Aorta (tissue), 5 donors: ENCODE measurements at regions not wholly inside any gene's neighbourhood (a gene's known extent, or its start where the extent isn't known, plus 50 kb on each side); places are given as distances from the start of the nearest gene placed in this dataset.

ENCODE experiments used
- ATAC-seq: fragments of 200-7000 bp; cut with Tn5 transposase; one replicate; pipeline ENCODE4 v1.9.1; 2022; ENCODE audit warnings: moderate library complexity; ENCODE audit not compliant: low FRiP score
- DNase-seq, 2 donors: peaks; one replicate each; pipeline ENCODE4 v3.0.0-alpha.2; 2020
- H3K27ac ChIP-seq, 2 donors: one replicate each; pipeline ENCODE4 v1.5.1; 2013; ENCODE audit warnings: low read length in 2 of 2, mild to moderate bottlenecking in 2 of 2, moderate library complexity in 2 of 2, control low read depth in 1 of 2, inconsistent platforms in 1 of 2, low read depth in 1 of 2
- H3K27me3 ChIP-seq, 2 donors: one replicate each; pipeline ENCODE4 v1.6.1; 2013; ENCODE audit warnings: control low read depth in 1 of 2, low read length in 1 of 2, mild to moderate bottlenecking in 1 of 2, moderate library complexity in 1 of 2; ENCODE audit not compliant: insufficient read depth in 2 of 2, control insufficient read depth in 1 of 2
- H3K36me3 ChIP-seq, 2 donors: one replicate each; pipeline ENCODE4 v1.6.1; 2013; ENCODE audit warnings: control low read depth in 1 of 2, low read length in 1 of 2, mild to moderate bottlenecking in 1 of 2; ENCODE audit not compliant: insufficient read depth in 2 of 2, control insufficient read depth in 1 of 2
- H3K4me1 ChIP-seq, 2 donors: one replicate each; pipeline ENCODE4 v1.6.1; 2013; ENCODE audit warnings: low read length in 2 of 2, control low read depth in 1 of 2, mild to moderate bottlenecking in 1 of 2, moderate library complexity in 1 of 2; ENCODE audit not compliant: insufficient read depth in 2 of 2, control insufficient read depth in 1 of 2
- H3K4me3 ChIP-seq, 2 donors: one replicate each; pipeline ENCODE4 v1.5.1; 2013; ENCODE audit warnings: low read length in 2 of 2, control low read depth in 1 of 2, mild to moderate bottlenecking in 1 of 2
- H3K9me3 ChIP-seq: one replicate; pipeline ENCODE4 v1.6.1; 2013; ENCODE audit warnings: mild to moderate bottlenecking, low read length; ENCODE audit not compliant: control insufficient read depth
- WGBS, 2 donors: extraction: QIAGEN DNeasy Blood & Tissue Kit; methylation state at CpG; one replicate each; pipeline ENCODE4 v1.1.7; 2013; 5-methylcytosine and 5-hydroxymethylcytosine counted together
- intact Hi-C, 2 donors: fragments of 100-400 bp; cut with DNase I; formaldehyde crosslinking; loops; one replicate each; pipeline versions ENCODE4 v1.14.2 to v1.15.0; 2022
- donor health status: healthy with polysubstance abuse.
- donor health status: Bipolar disorder and iron deficiency.
- donor health status: DM: no; HTN: no; CAD: no.
- donor health status: DM: no; HTN: no; CAD: no.
- donor health status: DM: yes; HTN: yes; CAD: no.

- no peak overlapping the region for H3K27ac ChIP-seq
- no peaks in the 10 kb centered on the region for H3K27me3 ChIP-seq
- ATAC-seq (no peak), DNase-seq (no peak)
- H3K4me1 ChIP-seq: no peaks in the 10 kb centered on the region
- 83% methylated on average over 2 of the region's 2 CpGs for WGBS, 2 donors
- H3K36me3 ChIP-seq: no peaks in the 10 kb centered on the region
- no peaks in the 10 kb centered on the region for H3K9me3 ChIP-seq
- H3K4me3 ChIP-seq: no peak overlapping the region
- intact Hi-C loops: no loop called here
Observed at GRCh38 chr2:212638694-212639093, 100.1 kb upstream of the ERBB4 start.

- Histone ChIP-seq H3K4me3 (no peak overlapping the region), H3K36me3 (no peaks in the 10 kb centered on the region), H3K27ac (no peak overlapping the region), H3K27me3 (no peaks in the 10 kb centered on the region), H3K9me3 (peaks cover 1% of the 10 kb centered on the region), H3K4me1 (no peaks in the 10 kb centered on the region)
- WGBS, 2 donors: 89 to 92% methylated on average over 1 of the region's 1 CpG
- intact Hi-C loops: no loop called here
- no peak for ATAC-seq
- DNase-seq: no peak
Observed at GRCh38 chr2:212628586-212628985, 90.0 kb upstream of the ERBB4 start.

GRCh38 chr2:212626371-212626918 lies 87.8 kb upstream of the ERBB4 start:
- H3K27ac ChIP-seq: no peak overlapping the region
- no peaks in the 10 kb centered on the region for H3K4me1 ChIP-seq
- 93% methylated on average over 5 of the region's 5 CpGs for WGBS, 2 donors
- ATAC-seq (no peak), DNase-seq (no peak)
- no peaks in the 10 kb centered on the region for H3K9me3 ChIP-seq
- H3K27me3 ChIP-seq: no peaks in the 10 kb centered on the region
- no peaks in the 10 kb centered on the region for H3K36me3 ChIP-seq
- intact Hi-C loops: no loop called here
- no peak overlapping the region for H3K4me3 ChIP-seq

- intact Hi-C loops: no loop called here
- H3K4me3 ChIP-seq: no peak overlapping the region
- no peak for DNase-seq
- WGBS, 2 donors: 94 to 99% methylated on average over 1 of the region's 1 CpG
- H3K36me3 ChIP-seq: no peaks in the 10 kb centered on the region
- no peaks in the 10 kb centered on the region for H3K4me1 ChIP-seq
- no peak for ATAC-seq
- no peaks in the 10 kb centered on the region for H3K27me3 ChIP-seq
- peaks cover 1% of the 10 kb centered on the region for H3K9me3 ChIP-seq
- H3K27ac ChIP-seq: no peak overlapping the region
Observed at GRCh38 chr2:212619954-212620353, 81.4 kb upstream of the ERBB4 start.

- Histone ChIP-seq H3K9me3 (peaks cover 1% of the 10 kb centered on the region), H3K4me1 (no peaks in the 10 kb centered on the region), H3K36me3 (no peaks in the 10 kb centered on the region), H3K4me3 (no peak overlapping the region), H3K27ac (no peak overlapping the region), H3K27me3 (no peaks in the 10 kb centered on the region)
- DNase-seq (no peak), ATAC-seq (no peak)
- intact Hi-C loops: no loop called here
- WGBS, 2 donors: 81 to 84% methylated on average over 2 of the region's 2 CpGs
Observed at GRCh38 chr2:212618636-212619035, 80.0 kb upstream of the ERBB4 start.

GRCh38 chr2:212610872-212611425 lies 72.3 kb upstream of the ERBB4 start:
- WGBS, 2 donors: 51 to 57% methylated on average over 3 of the region's 3 CpGs
- intact Hi-C loops: no loop called here

GRCh38 chr2:212609479-212609878 lies 70.9 kb upstream of the ERBB4 start:
- H3K9me3 ChIP-seq: no peaks in the 10 kb centered on the region
- whole genome bisulfite sequencing, 2 donors: 83 to 84% methylated on average over 3 of the region's 3 CpGs
- H3K4me1 ChIP-seq: no peaks in the 10 kb centered on the region
- no peak for ATAC-seq
- H3K27me3 ChIP-seq: no peaks in the 10 kb centered on the region
- intact Hi-C loops: no loop called here
- no peak overlapping the region for H3K27ac ChIP-seq
- no peaks in the 10 kb centered on the region for H3K36me3 ChIP-seq
- no peak overlapping the region for H3K4me3 ChIP-seq
- no peak for DNase-seq

More at GRCh38 chr2:212610872-212611425, 72.3 kb upstream of the ERBB4 start:
- H3K27me3 ChIP-seq: no peaks in the 10 kb centered on the region
- no peaks in the 10 kb centered on the region for H3K4me1 ChIP-seq
- H3K27ac ChIP-seq: no peak overlapping the region
- H3K36me3 ChIP-seq: no peaks in the 10 kb centered on the region
- no peaks in the 10 kb centered on the region for H3K9me3 ChIP-seq
- no peak for ATAC-seq
- no peak overlapping the region for H3K4me3 ChIP-seq
- no peak for DNase-seq

GRCh38 chr2:212607080-212607479 lies 68.5 kb upstream of the ERBB4 start:
- ATAC-seq (no peak), DNase-seq (no peak)
- Histone ChIP-seq H3K27ac (no peak overlapping the region), H3K27me3 (no peaks in the 10 kb centered on the region), H3K9me3 (no peaks in the 10 kb centered on the region), H3K4me1 (no peaks in the 10 kb centered on the region), H3K4me3 (no peak overlapping the region), H3K36me3 (no peaks in the 10 kb centered on the region)
- 64 to 69% methylated on average over 2 of the region's 2 CpGs for WGBS, 2 donors
- intact Hi-C loops: no loop called here

- no peaks in the 10 kb centered on the region for H3K9me3 ChIP-seq
- H3K27ac ChIP-seq: no peak overlapping the region
- ATAC-seq (no peak), DNase-seq (no peak)
- H3K4me3 ChIP-seq: no peak overlapping the region
- H3K4me1 ChIP-seq: no peaks in the 10 kb centered on the region
- H3K36me3 ChIP-seq: no peaks in the 10 kb centered on the region
- no peaks in the 10 kb centered on the region for H3K27me3 ChIP-seq
- intact Hi-C loops: no loop called here
- WGBS, 2 donors: 92 to 97% methylated on average over 1 of the region's 1 CpG
Observed at GRCh38 chr2:212606232-212606631, 67.6 kb upstream of the ERBB4 start.
